NOMO-1 treated with DMSO at 0.1 percent for 48 hours (cell line): ENCODE measurements at regions not wholly inside any gene's neighbourhood (a gene's known extent, or its start where the extent isn't known, plus 50 kb on each side); places are given as distances from the start of the nearest gene placed in this dataset.

Experiments
- DNase-seq: peaks from one replicate; lab custom pipeline; 2025; ENCODE audit not compliant: unreplicated experiment; lab: John Stamatoyannopoulos, UW

DNA sequence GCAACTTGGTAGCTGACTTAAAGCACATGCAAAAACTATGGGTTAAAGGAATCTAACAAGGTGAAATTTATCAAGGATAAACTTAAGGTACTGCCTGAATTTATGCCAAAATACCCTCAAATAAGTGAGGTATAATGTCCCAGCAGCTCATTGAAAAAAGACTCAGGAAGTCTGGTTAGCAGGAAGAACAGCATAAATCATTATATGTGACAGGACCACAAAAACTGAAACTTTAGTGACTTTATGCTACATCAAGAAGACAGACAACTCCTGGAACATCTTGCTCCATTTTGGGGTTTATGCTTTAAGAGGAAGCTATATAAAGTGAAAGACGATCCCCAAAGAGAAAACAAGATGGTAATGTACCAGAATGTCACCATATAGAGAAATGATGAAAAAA is 282.4 kb upstream of the ZNF462 start:
- DNase-seq = no peak

DNA sequence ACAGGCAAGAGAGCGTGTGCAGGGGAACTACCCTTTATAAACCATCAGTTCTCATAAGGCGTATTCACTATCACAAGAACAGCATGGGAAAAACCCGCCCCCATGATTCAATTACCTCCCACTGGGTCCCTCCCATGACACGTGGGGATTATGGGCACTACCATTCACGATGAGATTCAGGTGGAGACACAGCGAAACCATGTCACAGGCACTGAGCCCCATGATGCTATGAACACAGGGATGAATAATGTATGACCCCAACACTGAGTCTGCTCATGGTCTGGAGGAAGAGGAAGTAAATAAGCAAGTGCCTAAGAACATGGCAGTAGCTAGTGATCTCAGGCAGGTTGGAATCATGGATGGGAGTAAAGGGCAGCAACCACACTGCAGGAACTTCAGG is 281.0 kb upstream of the ZNF462 start:
- DNase-seq = no peak

DNA sequence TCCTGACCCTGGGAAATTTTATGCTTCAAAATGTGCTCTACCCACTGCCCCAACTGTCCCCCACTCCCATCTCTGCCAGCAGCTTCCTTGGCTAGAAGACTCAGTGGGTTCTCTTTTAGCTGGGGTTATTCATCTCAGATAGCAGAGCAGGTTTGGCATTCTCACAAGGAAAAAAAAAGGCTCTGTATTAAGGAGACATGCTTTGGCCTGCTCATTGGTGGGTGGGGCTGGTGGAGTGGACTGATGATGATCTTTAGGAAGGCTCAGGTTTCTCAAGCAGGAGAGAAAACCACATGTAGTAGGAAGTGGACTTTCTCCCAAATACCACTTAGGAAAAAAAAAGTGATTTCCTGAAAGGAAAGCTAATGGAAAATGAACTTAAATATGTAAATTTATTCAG is 279.2 kb upstream of the ZNF462 start:
- no peak for DNase-seq

DNA sequence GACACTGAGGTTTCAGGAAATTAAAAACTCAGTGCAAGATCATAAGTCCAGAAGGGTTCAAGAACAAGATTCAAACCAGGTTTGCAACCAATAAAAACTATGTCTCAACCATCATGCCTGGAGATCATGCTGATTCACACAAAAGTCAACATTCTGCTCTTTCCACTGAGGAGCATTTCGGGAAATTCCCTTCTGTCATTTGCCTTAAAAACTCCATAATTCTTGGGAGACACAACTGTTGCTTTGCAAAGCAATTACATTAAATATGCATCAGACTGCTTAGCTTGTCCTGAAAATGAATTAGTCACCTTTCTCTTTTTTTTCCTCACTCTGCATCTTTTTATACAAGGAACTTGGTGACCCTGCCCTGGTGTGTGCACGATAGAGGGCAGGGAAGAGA is 275.9 kb upstream of the ZNF462 start:
- no peak for DNase-seq

DNA sequence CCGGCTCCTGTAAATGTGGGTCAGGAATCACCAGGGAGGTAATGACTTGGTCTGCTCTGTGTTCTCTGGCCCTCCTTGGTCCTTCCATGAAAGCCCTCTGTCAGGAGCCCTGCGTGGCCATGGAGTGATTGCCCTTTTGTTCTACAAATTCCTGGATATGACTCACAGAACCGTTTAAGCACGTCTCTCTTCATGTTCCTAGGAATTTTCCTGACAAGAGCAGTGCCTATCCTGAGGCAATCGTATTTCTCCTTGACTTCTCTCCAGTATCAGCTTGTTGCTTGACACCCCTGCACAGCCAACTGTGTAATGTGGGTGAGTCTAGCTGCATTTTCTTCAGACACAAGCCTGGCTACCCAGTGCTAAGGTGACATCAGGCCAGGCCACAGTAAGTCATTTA is 274.3 kb upstream of the ZNF462 start:
- no peak for DNase-seq

DNA sequence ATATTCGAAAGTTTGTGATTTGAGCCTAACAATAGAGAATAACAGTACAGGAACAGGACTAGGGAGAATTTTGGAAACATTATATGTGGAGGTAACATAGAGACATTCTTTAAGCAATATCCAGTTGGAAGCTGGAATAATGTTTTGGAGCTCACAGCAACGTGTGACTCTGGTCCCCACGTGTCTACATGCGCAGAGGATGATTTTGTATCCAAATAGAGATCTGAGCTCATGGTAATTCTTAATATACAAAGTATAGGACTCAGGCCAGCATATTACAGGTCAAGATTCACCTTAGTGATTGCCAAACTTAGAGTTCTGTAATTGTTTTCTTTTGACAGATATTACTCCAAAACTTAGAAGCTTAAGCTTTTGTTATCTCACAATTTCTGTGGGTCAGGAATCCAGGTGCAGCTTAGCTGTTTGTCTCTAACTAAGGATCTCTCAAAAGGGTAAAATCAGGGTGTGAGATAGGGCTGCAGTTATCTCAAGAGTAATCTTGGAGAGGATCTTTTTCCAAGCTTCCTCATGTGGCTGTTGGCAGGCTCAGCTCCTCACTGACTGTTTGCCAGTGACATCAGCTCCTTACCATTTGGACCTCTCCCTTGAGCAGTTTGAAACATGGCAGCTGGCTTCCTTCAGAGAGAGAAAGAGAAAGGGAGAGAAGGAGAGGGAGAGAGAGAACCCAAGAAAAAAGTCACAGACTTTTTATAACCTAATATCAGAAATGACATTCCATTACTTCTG is 272.0 kb upstream of the ZNF462 start:
- no peak for DNase-seq

DNA sequence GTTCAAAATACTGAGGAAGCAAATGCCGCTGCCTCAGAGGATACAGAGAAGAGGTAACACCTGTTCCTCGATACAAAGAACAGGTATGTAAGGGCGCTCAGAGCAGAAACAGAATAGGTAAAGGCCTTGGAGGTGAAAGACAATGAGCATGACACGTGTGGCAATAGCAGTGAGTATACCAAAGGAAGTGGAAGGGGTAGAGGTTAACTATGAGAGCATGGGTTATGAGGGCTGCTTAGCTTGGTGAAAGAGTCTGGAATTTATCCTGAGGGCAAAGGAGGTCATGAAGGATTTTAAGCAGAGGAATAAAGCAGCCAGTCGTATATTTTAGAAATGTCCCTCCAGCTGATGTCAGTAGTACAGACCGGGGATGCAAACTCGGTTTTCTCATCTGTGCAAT is 269.8 kb upstream of the ZNF462 start:
- DNase-seq = no peak

DNA sequence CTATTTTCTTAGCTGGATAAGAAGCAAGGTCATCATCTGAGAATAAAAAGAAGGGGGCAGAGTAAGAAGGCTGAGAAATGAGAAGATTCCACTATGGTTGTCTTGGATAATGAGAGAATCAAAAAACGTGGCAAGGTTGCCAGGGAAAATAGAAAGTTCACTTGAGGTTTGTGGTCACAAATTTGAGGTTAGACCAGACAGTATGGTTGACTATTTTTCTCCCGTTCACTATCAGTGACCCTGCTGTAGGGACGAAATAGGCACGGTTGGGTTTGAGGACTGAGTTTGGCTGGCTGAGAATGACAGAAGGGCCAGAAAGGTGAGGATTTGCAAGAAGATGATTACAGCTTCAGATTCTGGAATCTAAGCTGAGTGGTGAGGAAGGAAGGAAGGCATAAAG is 266.0 kb upstream of the ZNF462 start:
- no peak for DNase-seq

DNA sequence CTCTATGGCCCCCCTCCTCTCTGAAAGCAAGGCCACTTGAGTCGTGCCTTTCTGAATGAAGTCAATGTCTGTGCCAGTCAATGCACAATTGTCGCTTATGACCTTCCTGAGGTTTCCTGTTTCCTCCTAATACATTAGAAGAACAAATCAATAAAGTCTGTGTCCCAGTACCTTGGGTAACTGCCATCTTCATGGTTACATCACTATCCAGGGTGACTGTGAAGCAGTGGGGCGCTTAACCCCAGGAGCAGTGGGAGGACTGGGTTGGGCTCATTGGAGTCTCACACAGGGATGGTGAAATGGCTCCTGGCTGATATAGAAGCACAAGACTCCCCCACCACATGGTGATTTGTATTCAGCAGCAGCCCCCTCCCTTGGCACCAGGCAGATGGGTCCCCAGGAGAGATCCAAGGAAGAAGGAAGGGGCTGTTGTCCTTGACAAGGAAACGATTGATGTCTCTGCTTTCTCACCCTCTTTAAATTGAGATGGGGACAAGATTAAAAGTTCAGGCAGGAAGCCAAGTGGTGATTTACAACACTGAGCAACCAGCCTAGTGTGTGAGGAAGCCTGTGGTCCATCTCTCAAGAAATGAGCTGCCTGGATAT is 261.9 kb upstream of the ZNF462 start:
- no peak for DNase-seq

DNA sequence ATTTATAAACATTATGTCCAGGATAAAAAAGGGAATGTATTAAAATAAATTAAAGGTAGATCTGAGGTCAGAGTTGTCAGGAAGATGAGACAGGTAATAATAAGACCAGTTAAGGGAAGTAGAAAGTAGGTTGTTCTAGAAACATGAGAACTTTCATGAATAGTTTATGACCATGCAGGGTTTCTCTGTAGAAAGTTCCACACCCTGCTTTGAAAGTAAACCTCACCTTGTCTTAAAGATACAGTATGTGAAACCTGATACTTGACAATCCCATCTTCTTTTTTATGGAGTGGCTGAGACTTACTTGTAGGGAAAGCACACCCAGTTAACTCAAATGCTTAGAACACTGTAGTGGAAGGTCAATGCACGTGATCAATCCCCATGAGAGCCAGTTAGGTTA is 260.6 kb upstream of the ZNF462 start:
- DNase-seq = no peak

DNA sequence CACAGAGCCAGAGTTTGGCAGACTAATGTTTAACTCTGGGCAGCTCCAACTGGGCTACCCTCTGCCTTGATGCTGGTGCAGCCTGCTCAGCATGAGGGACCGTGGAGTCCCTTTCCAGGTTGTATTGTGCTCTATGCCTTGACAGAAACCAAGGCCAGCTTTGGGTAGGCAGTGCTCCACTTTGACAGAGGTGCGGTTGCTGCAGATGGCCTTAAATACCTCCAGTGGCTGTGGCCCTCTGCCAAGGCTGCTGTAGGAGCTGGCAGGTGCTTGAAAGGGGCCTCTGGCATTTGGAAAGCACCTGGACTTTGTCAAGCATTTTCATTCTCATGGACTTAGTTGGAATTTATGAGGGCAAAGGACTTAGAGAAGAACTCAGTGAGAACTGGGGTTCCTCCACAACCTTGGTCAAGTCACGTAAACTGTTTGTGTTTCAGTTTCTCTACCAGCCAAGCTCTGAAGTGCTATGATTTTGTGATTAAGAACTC is 249.7 kb upstream of the ZNF462 start:
- DNase-seq = no peak

DNA sequence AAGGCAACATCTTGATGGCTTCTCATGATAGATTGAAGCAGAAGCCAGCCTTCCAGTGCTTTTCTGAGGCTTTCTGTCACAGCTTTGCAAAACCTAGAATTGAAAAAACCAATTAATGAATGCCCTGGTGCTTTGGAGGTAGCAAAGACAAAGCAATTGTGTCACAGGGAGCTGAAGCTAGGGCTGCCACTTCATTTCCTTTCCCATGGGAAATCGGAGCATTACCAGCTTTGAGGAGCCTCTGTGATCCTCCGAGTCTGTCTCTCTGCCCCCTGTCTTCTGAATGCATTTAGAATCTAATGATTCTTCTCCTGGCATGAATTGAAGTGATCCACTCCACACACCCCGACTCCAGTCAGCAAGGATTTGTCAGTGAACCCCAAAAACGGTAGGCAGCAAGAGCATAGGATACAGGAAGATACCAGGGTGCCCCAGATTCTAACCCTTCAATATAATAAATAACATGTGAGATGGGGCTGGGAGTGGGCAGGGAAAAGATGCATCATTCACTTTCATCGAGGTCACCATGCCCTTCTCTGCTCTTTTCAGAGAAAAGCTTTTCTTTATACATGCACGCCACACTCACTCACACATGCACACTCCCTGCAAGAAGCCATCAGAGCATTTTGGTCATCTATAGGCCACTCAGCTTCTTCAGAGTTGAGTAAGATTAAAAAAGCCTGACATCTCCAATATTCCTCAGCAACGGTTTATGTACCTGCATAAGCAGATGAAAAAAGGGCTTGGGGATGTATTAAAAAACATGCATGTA is 247.7 kb upstream of the ZNF462 start:
- DNase-seq = no peak

DNA sequence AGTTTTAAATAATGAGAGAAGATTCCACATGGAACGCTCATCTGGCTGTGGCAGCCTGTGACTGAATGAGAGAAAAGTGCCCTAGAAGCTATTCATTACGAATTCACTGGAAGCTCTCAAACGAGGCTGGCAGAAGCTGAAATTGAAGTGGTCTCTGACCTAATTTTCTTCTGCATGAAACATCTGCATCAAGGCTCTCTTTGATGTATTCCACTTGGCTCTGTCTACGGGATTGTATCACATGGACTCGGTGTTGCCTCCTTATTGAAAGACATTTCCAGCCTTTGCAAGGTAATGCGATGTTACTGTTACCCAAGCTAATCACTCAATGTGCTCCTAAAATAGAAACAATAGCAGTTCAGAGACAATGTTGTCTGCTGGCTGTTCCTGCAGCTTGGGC is 246.9 kb upstream of the ZNF462 start:
- no peak for DNase-seq

DNA sequence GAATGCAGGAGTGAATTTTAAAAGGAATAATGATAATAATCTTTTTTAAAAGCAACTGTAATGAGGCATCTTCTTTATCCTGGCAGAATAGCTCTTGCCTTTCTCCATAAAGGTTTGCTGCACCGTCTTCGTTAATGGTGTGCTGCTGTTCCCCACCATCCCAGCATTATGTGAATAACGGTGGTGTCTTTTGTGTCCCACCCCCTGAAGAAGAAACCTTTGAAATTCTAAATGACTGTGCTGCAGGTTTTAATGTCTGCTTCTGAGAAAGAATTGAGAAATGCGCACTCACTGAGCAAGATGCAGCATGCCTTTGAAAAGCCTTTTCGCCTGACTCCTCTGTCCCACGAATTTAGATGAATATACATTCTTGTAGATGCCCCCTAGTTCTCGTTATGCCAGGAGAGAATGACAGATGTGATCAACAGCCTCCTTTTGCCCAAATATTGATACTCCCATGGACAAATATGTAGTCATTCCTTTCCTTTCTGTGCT is 246.1 kb upstream of the ZNF462 start:
- DNase-seq = no peak

DNA sequence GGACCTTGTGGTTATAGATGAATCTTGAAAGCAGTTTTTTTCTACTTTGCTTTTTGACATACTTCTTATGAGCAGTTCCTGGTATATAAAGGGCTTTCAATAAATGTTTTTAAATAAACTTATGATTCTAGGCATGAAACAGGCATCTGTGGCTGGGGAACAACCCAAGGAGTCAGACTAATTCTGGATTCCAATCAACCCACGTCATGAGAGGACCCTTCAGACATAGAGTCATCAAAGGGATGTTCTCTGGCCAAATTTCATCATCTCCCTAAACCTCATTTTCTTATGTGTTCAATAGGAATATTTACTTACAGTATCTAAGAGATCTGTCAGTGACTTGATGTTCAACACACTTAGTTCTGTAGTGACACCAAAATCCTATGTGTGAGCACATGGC is 243.8 kb upstream of the ZNF462 start:
- no peak for DNase-seq

DNA sequence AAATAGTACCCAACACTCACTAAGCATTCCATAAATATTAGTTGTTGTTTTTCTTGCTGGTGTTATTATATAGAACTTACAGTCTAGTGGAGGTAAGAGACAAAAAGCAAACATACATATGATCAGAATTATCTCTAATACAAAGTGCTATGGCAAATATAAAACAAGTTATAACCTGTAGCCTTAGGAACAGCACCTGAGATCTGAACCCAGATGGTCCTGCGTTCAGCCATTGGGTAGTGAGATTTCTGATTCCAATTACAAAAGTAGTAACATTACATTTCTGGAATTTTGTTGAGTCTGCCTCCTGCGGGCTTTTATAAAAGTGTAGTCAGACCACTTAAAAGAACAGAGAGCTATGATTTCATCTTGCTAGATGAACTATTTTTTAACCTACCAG is 242.9 kb upstream of the ZNF462 start:
- DNase-seq = no peak

DNA sequence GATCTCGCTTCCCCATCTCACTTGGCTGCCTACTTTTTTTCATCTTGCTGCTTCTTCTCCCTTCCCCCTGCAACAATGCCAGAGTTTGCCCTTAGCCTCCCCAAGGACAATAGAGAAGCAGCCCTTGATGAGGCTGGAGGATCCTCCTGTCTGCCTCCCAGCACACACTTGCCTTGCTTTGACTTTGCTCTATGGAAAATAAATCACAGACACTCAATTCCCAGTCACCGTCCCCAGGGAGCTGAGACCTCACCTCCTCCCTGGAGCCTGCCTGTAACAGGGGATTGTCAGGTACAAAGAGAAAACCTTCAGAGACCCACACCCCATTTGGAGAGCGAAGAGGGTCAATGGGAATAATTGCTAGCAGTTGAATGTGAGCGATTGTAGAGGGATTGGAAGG is 242.1 kb upstream of the ZNF462 start:
- no peak for DNase-seq

DNA sequence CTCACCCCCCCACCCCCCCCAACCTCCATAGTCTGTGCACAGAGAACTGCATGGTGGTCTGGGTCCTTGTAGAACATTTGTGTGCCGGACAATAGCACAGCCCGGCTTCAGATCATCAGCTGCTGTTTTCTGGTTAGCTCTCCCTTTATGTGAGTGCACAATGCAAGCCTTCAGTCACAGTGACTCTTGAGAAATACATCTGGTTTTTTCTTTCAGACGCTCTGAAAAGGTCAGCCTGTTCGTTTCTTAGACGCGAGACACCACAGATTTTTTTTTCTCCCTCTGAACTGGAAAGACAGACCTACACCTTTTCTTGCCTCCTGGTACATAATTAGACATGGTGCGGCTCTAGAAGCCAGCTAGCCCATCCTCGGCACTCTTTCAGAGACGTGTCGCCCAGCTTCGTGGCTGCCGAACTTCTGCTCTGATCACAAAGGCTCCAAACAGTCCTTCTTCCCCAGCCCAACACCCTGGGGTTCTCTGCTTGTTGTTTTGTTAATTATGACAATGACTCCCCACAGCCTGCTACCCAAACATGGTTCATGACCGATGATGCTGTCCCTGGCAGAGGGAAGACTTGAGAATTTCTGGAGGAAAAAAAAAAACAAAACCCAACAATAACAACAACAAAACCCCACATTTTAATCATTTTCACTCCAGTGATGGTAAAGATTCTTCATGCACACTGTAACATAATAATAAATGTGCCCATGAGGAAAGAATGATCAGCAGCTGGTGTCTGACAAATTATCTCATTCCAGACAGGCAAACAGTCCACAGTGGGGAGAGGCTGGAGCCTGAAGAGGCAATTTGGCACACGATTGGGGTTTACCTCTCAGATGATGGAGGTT is 241.4 kb upstream of the ZNF462 start:
- no peak for DNase-seq

DNA sequence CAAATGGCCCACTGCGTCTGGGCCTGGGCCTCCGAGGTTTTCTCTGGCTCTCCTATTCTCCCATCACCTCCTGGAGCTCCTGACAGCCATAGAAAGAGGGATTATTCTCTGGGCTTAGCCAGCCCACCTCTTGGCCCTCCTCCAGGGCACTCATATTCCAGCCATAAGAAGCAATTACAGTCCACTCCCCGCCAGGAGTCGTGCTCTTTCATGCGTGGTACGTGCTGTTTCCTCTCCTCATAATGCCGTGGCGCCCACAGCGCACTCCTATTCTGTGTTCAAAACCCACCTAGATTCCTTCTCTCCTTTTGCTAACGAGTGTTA is 240.8 kb upstream of the ZNF462 start:
- DNase-seq = no peak

DNA sequence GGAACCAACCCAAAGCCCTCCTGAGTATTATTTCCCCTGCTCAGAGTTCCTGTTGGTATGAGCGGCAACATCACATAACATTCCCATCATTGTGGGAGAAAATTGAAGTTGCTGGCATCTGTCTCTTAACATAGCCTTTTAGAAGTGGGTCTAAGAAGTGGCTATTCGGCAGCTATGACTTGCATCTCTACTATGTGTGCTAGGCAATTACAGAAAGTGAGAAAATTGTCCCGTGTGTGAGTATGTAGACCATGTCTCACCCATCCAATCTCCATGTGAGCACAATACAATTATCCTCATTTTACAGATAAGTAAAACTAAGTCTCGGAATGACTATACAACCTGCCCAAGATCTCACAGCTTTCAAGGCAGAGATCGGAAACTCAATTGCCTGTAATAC is 239.4 kb upstream of the ZNF462 start:
- DNase-seq = no peak

DNA sequence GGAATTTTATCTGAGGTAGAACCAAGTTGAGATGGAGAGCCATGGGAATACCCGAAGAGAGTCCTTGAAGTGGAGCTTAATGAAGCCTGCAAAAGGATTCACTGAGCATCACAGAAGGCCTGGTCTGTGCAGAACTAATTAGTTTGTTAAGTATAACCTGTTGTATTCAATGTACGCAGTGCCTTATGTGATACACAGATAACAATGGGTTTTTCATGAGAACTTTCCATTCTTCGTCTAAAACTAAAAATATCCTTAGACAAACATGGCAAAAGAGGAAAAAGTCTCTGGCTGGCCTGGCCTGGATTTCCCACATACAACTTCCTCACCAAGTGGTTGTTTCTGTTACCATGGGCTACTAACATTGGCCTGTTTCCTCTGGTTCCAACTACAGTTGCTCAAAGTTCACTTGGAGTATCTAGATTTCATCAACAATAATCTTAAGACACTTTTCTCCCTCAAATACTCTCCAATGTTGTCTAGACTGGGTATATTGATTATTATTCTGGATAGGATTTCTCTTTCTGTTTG is 237.6 kb upstream of the ZNF462 start:
- DNase-seq = no peak
